GM21390 (cell line): ENCODE measurements at regions not wholly inside any gene's neighbourhood (a gene's known extent, or its start where the extent isn't known, plus 50 kb on each side); places are given as distances from the start of the nearest gene placed in this dataset.
"Not testable (repeated sequence)": the region's sequence is repeated elsewhere in the genome, so short reads cannot be mapped to it uniquely, and the experiment has no call there.

ENCODE experiments used
- ATAC-seq: cut with Tn5 transposase; IDR thresholded peaks from one replicate; pipeline ENCODE4 v1.9.1; 2021; ENCODE audit not compliant: unreplicated experiment

GRCh38 chr6:9236443-9236842, 801.1 kb upstream of the SLC35B3 start:
- no peak for ATAC-seq

GRCh38 chr6:9233686-9234085, 798.3 kb upstream of the SLC35B3 start:
- ATAC-seq, result no peak

GRCh38 chr6:9233226-9233625, 797.9 kb upstream of the SLC35B3 start:
- ATAC-seq, result no peak

GRCh38 chr6:9225441-9225871, 790.1 kb upstream of the SLC35B3 start:
- ATAC-seq, result no peak

DNA sequence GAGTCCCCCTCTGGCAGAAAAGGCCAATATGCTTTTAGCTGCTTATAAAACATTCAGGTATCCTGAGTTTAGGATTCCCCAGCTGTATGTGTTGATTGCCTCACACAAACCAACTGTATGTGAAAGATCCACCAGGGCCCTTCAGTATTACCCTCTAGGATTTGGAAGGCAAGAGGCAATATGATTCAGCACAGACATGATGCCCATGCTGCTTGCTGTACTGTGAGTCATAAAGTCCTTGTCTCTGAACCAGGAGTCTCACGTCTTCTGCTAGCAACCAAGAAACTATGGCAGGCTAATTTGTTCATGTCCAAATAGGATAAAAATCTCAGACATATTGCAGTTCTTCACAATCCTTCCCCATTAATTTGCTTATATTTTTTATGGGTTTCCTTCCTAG, 789.2 kb upstream of the SLC35B3 start:
- no peak for ATAC-seq

- ATAC-seq, result not testable (repeated sequence)
Observed at GRCh38 chr6:9213717-9214116, 778.4 kb upstream of the SLC35B3 start.

DNA sequence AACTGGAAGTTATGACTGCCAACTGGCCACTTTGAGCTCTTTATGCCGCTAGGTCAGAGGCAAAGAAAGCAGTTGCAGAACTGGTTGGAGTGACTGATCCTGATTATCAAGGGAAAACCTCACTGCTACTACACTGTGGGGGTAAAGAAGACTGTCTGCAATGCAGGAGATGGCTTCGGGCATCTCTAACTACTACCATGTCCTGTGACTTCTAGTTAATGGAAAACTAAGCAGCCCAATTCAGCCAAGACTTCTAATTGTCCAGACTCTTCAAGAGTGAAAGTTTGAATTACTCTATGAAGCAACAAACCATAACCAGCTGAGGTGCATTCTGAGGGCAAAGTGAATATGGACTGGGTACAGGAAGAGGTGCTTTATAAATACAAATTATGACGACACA, 773.6 kb upstream of the SLC35B3 start:
- no peak for ATAC-seq

DNA sequence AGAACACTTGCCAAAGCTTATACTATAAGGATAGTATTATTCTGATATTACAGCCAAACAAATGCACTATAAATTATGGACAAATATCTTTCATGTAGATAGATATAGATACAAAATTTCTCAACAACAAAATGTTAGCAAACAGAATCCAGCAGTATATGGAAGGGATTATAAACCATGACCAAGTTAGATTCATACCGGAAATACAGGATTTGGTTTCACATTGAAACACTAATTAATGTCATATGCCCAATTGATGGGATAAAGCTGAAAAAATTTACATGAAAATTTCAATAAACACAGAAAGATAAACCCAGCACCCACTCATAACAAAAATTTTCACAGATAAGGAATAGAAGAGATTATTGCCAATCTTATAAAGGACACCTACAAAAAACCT, 770.3 kb upstream of the SLC35B3 start:
- no peak for ATAC-seq

DNA sequence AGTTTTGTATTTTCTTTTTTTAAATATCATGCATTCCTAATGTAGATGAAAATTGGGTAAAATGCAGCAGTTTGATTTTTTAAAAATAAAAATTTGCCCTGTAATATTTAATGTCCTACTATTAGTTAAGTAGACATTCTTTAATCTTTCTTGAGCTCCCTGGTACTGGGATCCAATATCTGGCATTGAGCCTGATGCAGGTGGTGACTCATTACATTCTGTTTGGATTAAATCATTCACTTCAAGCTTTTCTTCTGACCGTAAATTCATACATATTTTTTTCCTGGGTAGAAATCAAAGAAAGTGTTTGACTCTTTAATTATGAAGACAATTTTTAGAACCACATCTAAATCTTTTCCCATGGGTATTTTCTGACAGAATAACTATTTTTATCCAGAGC, 768.8 kb upstream of the SLC35B3 start:
- ATAC-seq, result no peak

GRCh38 chr6:9200712-9201111, 765.4 kb upstream of the SLC35B3 start:
- no peak for ATAC-seq

DNA sequence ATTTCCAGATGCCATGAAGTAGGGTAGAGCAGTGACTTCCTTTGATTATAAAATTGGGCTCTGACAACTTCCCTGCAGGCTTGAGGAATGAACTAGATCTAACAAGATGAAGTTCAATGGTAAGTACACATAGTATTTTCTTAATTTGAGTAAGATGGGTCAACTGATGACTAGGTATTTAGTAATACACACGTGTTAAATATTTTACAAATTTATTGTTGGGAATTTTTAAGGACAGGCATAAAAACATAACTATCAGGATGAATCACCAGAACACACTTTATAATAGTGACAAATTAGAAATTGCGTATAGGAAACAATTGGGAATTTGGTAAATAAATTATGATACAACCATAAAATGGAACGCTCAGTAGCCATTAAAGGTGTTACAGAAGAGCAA, 762.4 kb upstream of the SLC35B3 start:
- no peak for ATAC-seq

DNA sequence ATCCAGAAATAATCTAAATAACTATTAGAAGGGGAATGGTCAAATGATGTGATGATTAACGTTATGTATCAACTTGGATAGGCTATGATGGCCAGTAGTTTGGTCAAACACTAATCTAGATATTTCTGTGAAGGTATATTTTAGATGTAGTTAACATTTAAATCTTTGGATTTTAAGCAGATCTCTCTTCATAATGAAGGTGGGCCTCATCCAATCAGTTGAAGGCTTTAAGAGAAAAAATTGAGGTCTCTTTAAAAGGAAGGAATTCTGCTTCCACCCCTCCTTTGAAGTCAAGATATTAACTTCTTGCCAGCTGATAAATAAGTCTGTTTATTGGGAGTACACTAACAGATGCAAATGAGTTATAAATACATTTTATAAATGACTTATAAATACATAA, 760.0 kb upstream of the SLC35B3 start:
- ATAC-seq, result no peak

- no peak for ATAC-seq
Observed at GRCh38 chr6:9192405-9192909, 757.1 kb upstream of the SLC35B3 start.

GRCh38 chr6:9186148-9186547, 750.8 kb upstream of the SLC35B3 start:
- no peak for ATAC-seq

DNA sequence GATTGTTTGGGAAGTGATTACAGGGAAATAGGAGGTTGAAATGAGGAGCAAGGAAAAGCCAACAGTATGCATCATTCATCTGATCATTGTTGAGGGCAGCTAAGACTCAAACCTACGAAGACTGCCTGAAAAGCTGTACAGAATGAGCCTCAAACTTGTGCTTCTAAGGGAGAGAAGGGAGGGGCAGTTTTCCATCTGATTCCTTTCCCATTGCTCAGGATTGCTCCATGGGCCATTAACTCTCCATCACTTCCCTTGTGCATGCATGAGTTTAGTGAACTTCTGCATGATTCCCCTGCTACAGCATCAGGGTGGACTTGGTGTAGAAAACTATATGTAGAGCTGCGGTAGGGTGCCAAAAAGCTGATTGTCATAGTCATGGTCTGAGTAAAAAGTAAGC, 742.7 kb upstream of the SLC35B3 start:
- no peak for ATAC-seq

GRCh38 chr6:9173229-9173628, 737.9 kb upstream of the SLC35B3 start:
- no peak for ATAC-seq

GRCh38 chr6:9172096-9172495, 736.8 kb upstream of the SLC35B3 start:
- no peak for ATAC-seq

DNA sequence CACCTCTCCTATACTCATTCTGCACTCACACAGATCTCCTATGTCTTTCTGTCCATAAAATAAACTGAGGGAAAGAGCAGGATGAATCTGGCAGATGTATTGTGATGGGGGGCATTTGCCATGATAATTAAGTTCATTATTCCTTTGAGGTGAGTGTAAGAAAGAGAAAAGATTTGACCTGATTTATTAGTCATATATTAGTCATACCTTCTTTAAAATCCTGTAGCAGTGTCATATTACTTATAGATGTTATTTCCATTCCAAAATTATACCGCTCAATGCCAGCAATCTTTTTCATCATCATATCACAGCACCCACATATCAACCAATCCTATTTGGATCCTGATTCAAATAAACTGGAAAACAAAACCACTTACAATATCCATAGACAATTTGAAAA, 733.3 kb upstream of the SLC35B3 start:
- ATAC-seq, result no peak

- no peak for ATAC-seq
Observed at GRCh38 chr6:9161731-9162130, 726.4 kb upstream of the SLC35B3 start.

DNA sequence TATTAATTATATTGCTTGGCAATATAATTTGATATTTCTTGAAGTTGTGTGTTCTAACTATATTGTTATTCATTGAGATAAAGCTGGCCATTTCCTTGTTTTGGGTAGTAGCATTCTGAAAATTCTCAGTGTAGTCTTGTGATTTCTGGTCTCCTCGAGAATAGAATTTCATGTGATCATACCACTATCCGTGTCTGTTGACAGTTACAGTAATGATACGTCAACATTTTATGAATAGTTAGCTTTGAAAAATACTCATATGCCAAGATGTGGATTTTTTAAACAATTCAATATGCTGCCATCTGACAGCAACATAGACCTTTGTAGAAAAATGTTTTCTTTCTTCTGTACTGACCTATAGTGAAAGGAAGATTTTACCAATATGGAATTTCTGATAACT, 723.7 kb upstream of the SLC35B3 start:
- ATAC-seq, result no peak

- ATAC-seq, result no peak
Observed at GRCh38 chr6:9155836-9156235, 720.5 kb upstream of the SLC35B3 start.

DNA sequence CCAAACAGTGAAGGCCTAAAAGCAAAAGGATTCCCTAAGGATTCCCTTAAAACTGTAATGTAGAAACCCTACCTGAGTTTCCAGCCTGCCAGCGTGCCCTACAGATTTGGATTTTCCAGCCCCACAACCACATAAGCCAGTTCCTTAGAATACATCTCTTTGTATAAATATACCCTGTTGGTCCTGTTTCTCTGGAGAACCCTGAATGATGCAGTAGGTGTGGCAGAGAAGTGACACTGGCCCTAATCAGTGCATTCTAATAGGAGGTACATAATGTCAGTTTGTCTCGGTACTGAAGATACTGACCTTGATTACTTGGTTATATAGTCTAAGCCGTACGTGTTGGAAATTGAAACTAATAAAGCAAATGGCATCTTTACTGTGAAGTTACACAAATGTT, 707.8 kb upstream of the SLC35B3 start:
- no peak for ATAC-seq

- no peak for ATAC-seq
Observed at GRCh38 chr6:9140951-9141460, 705.7 kb upstream of the SLC35B3 start.

DNA sequence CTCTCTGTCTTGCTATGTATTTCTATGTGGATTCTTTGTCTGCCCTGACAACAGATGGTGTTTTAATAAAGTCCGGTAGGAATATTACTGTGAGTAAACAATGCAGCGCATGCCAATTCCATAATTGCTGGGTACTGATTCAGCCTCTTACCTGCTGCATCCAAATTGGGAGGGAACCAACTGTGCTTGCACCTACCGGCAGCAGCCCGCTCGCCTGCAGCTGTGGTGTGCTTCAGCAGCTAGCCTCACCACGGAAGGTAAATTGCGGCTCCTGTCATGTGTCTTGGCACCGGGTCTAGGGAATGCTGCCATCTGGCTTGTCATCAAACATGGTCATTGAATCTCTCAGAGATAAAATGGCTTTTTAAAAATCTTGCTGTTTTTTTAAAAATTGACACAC, 704.8 kb upstream of the SLC35B3 start:
- no peak for ATAC-seq
